Breast epithelium (tissue), 3 donors: ENCODE measurements at regions not wholly inside any gene's neighbourhood (a gene's known extent, or its start where the extent isn't known, plus 50 kb on each side); places are given as distances from the start of the nearest gene placed in this dataset.
"Not testable (repeated sequence)": the region's sequence is repeated elsewhere in the genome, so short reads cannot be mapped to it uniquely, and the experiment has no call there.

ENCODE experiments used
- POLR2A ChIP-seq: fragments of 450-650 bp; IDR thresholded peaks from one replicate; pipeline ENCODE4 v1.6.1; 2016; ENCODE audit warnings: antibody characterized with exemption, mild to moderate bottlenecking, moderate library complexity
- TF ChIP-seq, protein P1 (sequence below), 3 donors: fragments of 450-650 bp; IDR thresholded peaks; one replicate each; pipeline ENCODE4 v1.5.1; 2016 to 2017; ENCODE audit warnings: antibody characterized with exemption in 3 of 3, mild to moderate bottlenecking in 3 of 3, moderate library complexity in 3 of 3

DNA sequence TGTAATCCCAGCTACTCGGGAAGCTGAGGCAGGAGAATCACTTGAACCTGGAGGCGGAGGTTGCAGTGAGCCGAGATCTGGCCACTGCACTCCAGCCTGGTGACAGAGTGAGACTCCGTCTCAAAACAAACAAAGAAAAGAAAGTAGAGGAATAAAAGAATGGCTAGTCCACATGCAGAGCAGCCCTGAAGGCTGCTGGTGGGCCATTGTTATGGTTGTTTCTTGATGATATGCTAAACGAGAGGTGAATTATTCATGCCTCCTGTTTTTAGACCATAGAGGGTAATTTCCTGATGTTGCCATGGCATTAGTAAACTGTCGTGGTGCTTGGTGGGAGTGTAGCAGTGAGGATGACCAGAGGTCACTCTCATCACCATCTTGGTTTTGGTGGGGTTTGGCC is 53.3 kb upstream of the DHRSX start:
- TF ChIP-seq, protein P1, sequence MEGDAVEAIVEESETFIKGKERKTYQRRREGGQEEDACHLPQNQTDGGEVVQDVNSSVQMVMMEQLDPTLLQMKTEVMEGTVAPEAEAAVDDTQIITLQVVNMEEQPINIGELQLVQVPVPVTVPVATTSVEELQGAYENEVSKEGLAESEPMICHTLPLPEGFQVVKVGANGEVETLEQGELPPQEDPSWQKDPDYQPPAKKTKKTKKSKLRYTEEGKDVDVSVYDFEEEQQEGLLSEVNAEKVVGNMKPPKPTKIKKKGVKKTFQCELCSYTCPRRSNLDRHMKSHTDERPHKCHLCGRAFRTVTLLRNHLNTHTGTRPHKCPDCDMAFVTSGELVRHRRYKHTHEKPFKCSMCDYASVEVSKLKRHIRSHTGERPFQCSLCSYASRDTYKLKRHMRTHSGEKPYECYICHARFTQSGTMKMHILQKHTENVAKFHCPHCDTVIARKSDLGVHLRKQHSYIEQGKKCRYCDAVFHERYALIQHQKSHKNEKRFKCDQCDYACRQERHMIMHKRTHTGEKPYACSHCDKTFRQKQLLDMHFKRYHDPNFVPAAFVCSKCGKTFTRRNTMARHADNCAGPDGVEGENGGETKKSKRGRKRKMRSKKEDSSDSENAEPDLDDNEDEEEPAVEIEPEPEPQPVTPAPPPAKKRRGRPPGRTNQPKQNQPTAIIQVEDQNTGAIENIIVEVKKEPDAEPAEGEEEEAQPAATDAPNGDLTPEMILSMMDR (IDR thresholded peaks at IDR 0.05), result not testable (repeated sequence)
- TF ChIP-seq POLR2A, result not testable (repeated sequence)
